Activated T-cell treated with anti-CD3 and anti-CD28 coated beads, Interleukin-2, amount 50 U/mL, for 24 hours (primary cell): ENCODE measurements at regions not wholly inside any gene's neighbourhood (a gene's known extent, or its start where the extent isn't known, plus 50 kb on each side); places are given as distances from the start of the nearest gene placed in this dataset.

Experiments
- DNase-seq: peaks from one replicate; pipeline ENCODE4 v3.0.0-alpha.2; 2020
- H3K27ac Mint-ChIP-seq: 2 replicates; pipeline ENCODE4 v1.8.0; 2020; ENCODE audit warnings: mild to moderate bottlenecking, mixed read lengths
- H3K27me3 Mint-ChIP-seq: 2 replicates; pipeline ENCODE4 v1.8.0; 2020; ENCODE audit warnings: mixed read lengths
- H3K36me3 Mint-ChIP-seq: 2 replicates; pipeline ENCODE4 v1.8.0; 2020; ENCODE audit warnings: low read depth, mixed read lengths
- H3K4me1 Mint-ChIP-seq: 2 replicates; pipeline ENCODE4 v1.8.0; 2020; ENCODE audit warnings: low read depth, mixed read lengths
- H3K4me3 Mint-ChIP-seq: 2 replicates; pipeline ENCODE4 v1.8.0; 2020; ENCODE audit warnings: mild to moderate bottlenecking, moderate library complexity, mixed read lengths
- H3K9me3 Mint-ChIP-seq: 2 replicates; pipeline ENCODE4 v1.8.0; 2020; ENCODE audit warnings: mixed read lengths

- H3K36me3 Mint-ChIP-seq, result no peaks in the 10 kb centered on the region
- peaks cover 3% of the 10 kb centered on the region for H3K27me3 Mint-ChIP-seq
- H3K4me3 Mint-ChIP-seq, result no peak overlapping the region
- no peak overlapping the region for H3K27ac Mint-ChIP-seq
- no peaks in the 10 kb centered on the region for H3K9me3 Mint-ChIP-seq
- peaks cover 7% of the 10 kb centered on the region for H3K4me1 Mint-ChIP-seq
- no peak for DNase-seq
These were observed 578.5 kb downstream of the USP25 start for GRCh38 chr21:16308269-16308668.

DNA sequence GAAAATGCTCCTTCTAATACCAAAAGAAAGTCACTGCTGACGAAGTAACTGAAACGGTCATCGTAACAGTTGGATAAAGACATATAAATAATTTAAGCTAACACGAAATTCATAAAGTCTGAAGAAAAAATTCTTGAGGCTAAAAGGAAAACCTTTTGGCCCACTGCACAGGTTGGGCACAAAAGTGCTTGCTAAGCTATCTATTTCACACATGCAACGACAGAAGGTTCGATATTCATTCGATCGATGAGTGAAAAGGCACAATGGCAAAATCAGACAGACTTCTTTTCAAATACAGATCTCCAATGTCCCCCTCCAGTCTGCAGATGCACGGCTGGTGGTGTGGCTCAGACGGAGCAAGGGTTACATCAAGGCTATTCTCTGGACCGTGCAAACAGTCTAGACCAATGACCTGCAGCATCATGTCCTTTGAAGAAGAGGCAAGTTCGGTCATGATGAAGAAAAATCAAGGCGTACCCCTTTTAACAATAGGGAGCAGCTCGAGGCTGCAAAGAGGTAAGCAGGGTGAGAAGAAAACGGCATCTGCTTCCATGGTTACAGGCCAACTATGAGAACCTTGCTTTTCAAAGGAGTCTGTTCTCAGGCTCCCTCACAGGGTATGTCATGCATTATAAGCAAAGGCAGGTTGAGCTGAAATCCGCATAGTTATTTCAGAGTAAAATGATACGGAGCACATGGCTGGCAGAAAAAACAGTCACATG lies 579.6 kb downstream of the USP25 start:
- Mint-ChIP-seq H3K27me3 (peaks cover 3% of the 10 kb centered on the region), H3K36me3 (no peaks in the 10 kb centered on the region), H3K9me3 (no peaks in the 10 kb centered on the region), H3K4me1 (peaks cover 7% of the 10 kb centered on the region), H3K4me3 (no peak overlapping the region), H3K27ac (no peak overlapping the region)
- DNase-seq, result no peak

DNA sequence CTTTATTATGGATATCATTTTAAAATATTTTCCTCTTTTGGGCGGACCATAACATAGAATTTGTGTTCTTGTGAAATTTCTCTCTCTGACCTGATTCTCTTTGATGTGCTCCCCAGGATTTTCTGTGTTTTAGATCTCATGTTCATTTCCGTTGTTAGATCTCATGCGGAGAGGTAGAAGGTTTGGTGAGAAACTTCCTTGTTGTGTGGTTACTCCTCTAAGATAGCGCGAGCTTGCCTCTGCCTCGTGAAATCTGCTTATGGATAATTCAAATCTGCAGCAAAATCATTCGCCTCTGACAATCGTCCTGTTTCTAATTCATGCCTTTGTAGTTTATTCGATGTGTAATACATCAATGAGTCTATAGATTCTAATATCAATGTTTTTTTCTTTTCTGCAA lies 580.4 kb downstream of the USP25 start:
- peaks cover 7% of the 10 kb centered on the region for H3K4me1 Mint-ChIP-seq
- no peaks in the 10 kb centered on the region for H3K36me3 Mint-ChIP-seq
- H3K27ac Mint-ChIP-seq, result no peak overlapping the region
- no peak for DNase-seq
- peaks cover 3% of the 10 kb centered on the region for H3K27me3 Mint-ChIP-seq
- no peaks in the 10 kb centered on the region for H3K9me3 Mint-ChIP-seq
- H3K4me3 Mint-ChIP-seq, result no peak overlapping the region

- no peak for DNase-seq
- Mint-ChIP-seq H3K9me3 (no peaks in the 10 kb centered on the region), H3K36me3 (no peaks in the 10 kb centered on the region), H3K27ac (no peak overlapping the region), H3K4me1 (peaks cover 7% of the 10 kb centered on the region), H3K4me3 (no peak overlapping the region), H3K27me3 (no peaks in the 10 kb centered on the region)
These were observed 581.4 kb downstream of the USP25 start for GRCh38 chr21:16311229-16311628.

DNA sequence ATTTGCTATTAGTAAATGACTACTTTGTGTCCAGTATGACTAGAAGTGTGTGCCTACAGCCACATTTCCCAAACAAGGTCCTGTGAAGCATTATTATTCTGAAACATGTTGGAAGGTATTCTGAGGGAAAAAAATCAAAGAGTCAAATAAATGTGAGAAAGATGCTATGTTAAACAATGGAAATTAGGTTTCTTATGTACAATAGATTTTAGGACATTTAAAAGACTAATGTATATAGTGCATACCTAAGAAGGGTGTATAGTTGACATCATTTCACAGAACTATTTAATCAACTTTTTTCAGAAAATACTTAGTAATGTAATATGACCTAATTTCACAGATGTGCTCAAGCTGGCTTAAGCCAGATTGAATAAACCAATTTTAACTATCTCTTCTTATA lies 582.5 kb downstream of the USP25 start:
- no peaks in the 10 kb centered on the region for H3K27me3 Mint-ChIP-seq
- H3K36me3 Mint-ChIP-seq, result no peaks in the 10 kb centered on the region
- no peaks in the 10 kb centered on the region for H3K9me3 Mint-ChIP-seq
- no peak overlapping the region for H3K27ac Mint-ChIP-seq
- peaks cover 7% of the 10 kb centered on the region for H3K4me1 Mint-ChIP-seq
- H3K4me3 Mint-ChIP-seq, result no peak overlapping the region
- DNase-seq, result no peak

DNA sequence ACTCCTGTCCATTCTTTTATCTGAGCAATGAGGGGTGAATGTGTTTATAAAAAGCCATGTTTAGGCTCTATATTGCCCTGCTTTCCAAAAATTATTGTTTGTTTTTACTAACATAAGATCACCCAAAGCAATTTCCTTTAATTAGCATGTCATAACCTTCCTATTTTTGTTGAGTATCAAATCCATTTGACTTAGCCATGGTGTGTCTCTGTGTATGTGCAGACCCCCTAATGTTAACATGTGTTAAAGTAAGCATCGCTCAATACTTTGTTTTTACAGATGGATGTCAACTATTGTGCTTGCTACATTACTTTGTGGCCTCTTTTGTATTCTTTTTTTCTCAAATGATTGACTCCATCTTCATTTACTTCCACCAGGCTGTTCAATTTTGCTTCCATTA lies 585.4 kb downstream of the USP25 start:
- Mint-ChIP-seq H3K4me1 (peaks cover under 1% of the 10 kb centered on the region), H3K27ac (no peak overlapping the region), H3K27me3 (no peaks in the 10 kb centered on the region), H3K4me3 (no peak overlapping the region), H3K9me3 (no peaks in the 10 kb centered on the region), H3K36me3 (no peaks in the 10 kb centered on the region)
- no peak for DNase-seq

DNA sequence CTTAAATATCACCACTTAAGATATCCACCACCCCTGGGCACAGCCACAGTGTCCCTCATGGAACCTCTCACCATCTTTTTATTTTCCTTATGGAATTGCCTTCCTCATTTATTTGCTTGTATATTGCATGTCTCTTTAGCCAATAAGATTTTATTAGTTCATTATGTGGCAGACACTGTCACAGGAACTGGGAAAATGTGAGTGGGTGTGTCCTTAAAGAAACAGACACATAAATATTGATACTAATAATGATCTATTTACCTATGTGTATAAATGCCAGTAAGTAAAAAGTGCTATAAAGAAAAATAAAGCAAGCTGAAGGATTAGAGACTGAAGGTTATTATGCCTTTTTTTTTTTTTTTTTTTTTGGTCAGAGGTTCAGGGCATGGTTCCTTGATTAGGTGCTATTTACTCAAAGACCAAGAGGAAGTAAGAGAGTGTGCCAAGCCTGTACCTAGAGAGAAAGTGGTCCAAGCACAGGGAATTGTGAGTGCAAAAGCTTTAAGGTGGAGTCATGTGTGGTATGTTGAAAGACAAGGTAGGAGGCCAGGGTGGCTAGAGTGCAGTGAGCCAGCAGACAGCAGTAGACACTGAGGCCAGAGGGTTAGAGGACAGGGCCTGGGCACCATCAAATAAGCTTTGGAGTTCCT lies 589.0 kb downstream of the USP25 start:
- Mint-ChIP-seq H3K36me3 (no peaks in the 10 kb centered on the region), H3K4me3 (no peak overlapping the region), H3K27ac (no peak overlapping the region), H3K27me3 (peaks cover 4% of the 10 kb centered on the region), H3K9me3 (no peaks in the 10 kb centered on the region), H3K4me1 (no peaks in the 10 kb centered on the region)
- DNase-seq, result no peak

GRCh38 chr21:16320110-16320509 lies 590.3 kb downstream of the USP25 start:
- no peaks in the 10 kb centered on the region for H3K9me3 Mint-ChIP-seq
- peaks cover 4% of the 10 kb centered on the region for H3K27me3 Mint-ChIP-seq
- H3K4me1 Mint-ChIP-seq, result no peaks in the 10 kb centered on the region
- H3K27ac Mint-ChIP-seq, result no peak overlapping the region
- H3K4me3 Mint-ChIP-seq, result no peak overlapping the region
- DNase-seq, result no peak
- no peaks in the 10 kb centered on the region for H3K36me3 Mint-ChIP-seq

GRCh38 chr21:16322454-16322853 lies 592.7 kb downstream of the USP25 start:
- Mint-ChIP-seq H3K4me1 (no peaks in the 10 kb centered on the region), H3K27ac (no peak overlapping the region), H3K27me3 (peaks cover 4% of the 10 kb centered on the region), H3K36me3 (no peaks in the 10 kb centered on the region), H3K4me3 (no peak overlapping the region), H3K9me3 (no peaks in the 10 kb centered on the region)
- no peak for DNase-seq

- no peaks in the 10 kb centered on the region for H3K4me1 Mint-ChIP-seq
- H3K9me3 Mint-ChIP-seq, result no peaks in the 10 kb centered on the region
- H3K4me3 Mint-ChIP-seq, result no peak overlapping the region
- H3K27me3 Mint-ChIP-seq, result peaks cover 4% of the 10 kb centered on the region
- no peak for DNase-seq
- no peak overlapping the region for H3K27ac Mint-ChIP-seq
- no peaks in the 10 kb centered on the region for H3K36me3 Mint-ChIP-seq
These were observed 593.8 kb downstream of the USP25 start for GRCh38 chr21:16323596-16323995.

DNA sequence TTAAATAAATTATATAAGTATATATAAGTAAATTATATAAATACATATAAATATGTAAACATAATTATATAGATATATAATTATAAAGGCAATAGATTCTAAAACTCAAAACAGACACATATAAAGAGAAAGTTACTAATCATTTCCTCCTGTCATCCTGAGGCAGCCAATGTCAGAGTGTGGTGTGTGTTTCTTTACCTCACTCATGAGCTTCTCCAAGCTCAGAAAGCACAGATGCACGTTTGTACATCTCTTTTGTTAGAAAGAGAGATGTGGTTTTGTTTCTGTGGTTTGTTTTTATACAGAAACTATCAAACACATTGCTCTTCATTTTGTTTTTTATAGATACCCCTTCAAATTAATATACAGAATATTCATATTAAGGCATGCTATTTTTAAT lies 594.8 kb downstream of the USP25 start:
- no peaks in the 10 kb centered on the region for H3K4me1 Mint-ChIP-seq
- no peak overlapping the region for H3K4me3 Mint-ChIP-seq
- no peak for DNase-seq
- no peaks in the 10 kb centered on the region for H3K9me3 Mint-ChIP-seq
- H3K27ac Mint-ChIP-seq, result no peak overlapping the region
- H3K36me3 Mint-ChIP-seq, result no peaks in the 10 kb centered on the region
- H3K27me3 Mint-ChIP-seq, result peaks cover 4% of the 10 kb centered on the region

DNA sequence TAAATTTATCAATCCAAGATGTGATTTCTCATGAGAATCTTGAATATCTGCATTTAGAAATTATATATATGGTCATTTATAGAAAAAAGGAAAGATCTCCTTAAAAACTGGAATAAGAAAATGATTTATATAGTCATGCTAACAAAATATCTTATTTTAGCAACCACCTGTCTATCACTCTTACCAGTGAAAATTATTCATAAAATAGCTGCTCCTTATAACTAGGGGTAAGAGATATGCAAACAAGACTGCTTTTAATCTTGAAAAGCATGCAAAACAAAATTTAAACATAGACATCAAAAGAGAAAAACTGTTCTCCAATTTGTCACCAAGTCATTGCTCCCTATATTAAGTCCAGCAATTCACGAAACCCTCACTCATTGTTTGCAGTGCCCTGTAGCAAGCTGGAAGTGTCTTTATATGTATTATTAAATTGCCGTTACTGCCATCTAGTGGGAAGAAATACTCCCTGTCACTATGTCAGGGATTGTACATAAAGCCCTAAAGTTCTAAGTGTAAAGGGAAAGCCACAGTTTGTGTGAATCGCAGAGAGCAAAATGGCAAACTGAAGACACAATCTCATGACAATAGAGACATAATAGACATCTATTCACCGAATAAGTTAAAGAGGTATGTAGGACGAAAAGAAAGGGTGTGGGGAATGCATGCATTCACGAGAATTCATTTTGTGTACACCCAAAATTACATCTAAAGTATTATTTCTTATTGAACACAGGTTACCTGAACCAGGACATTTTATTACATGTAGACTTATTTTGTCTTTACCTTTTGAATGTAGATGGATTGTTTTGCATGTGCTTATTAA lies 600.5 kb downstream of the USP25 start:
- DNase-seq, result no peak
- H3K36me3 Mint-ChIP-seq, result no peaks in the 10 kb centered on the region

DNA sequence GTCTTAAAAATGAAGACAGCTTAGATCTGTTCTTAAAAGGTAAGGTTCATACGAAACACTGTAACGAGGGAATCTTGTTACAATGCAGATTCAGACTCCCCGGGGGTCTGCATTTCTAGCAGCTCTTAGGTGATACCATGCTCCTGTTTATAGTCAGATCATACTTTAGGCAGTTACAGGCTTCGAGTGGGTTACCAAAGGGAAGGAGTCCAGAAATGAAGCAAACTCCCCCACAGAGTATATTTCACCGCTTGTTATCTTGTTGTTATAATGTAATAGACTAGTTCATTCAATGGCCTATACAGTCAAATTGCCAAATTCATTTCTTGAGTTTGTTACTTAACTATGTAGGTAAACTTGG lies 601.1 kb downstream of the USP25 start:
- Mint-ChIP-seq H3K27ac (no peak overlapping the region), H3K4me1 (no peaks in the 10 kb centered on the region), H3K9me3 (no peaks in the 10 kb centered on the region), H3K4me3 (no peak overlapping the region), H3K36me3 (no peaks in the 10 kb centered on the region), H3K27me3 (no peaks in the 10 kb centered on the region)
- no peak for DNase-seq

More for the DNA sequence above, 600.5 kb downstream of the USP25 start:
- no peak overlapping the region for H3K27ac Mint-ChIP-seq
- no peaks in the 10 kb centered on the region for H3K9me3 Mint-ChIP-seq
- no peaks in the 10 kb centered on the region for H3K4me1 Mint-ChIP-seq
- H3K4me3 Mint-ChIP-seq, result no peak overlapping the region
- H3K27me3 Mint-ChIP-seq, result no peaks in the 10 kb centered on the region

GRCh38 chr21:16337266-16337665 lies 607.5 kb downstream of the USP25 start:
- no peak overlapping the region for H3K27ac Mint-ChIP-seq
- DNase-seq, result no peak

GRCh38 chr21:16342932-16343331 lies 613.1 kb downstream of the USP25 start:
- Mint-ChIP-seq H3K36me3 (no peaks in the 10 kb centered on the region), H3K4me3 (no peak overlapping the region), H3K4me1 (no peaks in the 10 kb centered on the region), H3K9me3 (no peaks in the 10 kb centered on the region), H3K27me3 (no peaks in the 10 kb centered on the region), H3K27ac (no peak overlapping the region)
- no peak for DNase-seq

More at GRCh38 chr21:16337266-16337665, 607.5 kb downstream of the USP25 start:
- Mint-ChIP-seq H3K9me3 (no peaks in the 10 kb centered on the region), H3K4me1 (no peaks in the 10 kb centered on the region), H3K4me3 (no peak overlapping the region), H3K27me3 (no peaks in the 10 kb centered on the region), H3K36me3 (no peaks in the 10 kb centered on the region)
